ENCODE measurements at regions not wholly inside any gene's neighbourhood (a gene's known extent, or its start where the extent isn't known, plus 50 kb on each side); places are given as distances from the start of the nearest gene placed in this dataset.

DNA sequence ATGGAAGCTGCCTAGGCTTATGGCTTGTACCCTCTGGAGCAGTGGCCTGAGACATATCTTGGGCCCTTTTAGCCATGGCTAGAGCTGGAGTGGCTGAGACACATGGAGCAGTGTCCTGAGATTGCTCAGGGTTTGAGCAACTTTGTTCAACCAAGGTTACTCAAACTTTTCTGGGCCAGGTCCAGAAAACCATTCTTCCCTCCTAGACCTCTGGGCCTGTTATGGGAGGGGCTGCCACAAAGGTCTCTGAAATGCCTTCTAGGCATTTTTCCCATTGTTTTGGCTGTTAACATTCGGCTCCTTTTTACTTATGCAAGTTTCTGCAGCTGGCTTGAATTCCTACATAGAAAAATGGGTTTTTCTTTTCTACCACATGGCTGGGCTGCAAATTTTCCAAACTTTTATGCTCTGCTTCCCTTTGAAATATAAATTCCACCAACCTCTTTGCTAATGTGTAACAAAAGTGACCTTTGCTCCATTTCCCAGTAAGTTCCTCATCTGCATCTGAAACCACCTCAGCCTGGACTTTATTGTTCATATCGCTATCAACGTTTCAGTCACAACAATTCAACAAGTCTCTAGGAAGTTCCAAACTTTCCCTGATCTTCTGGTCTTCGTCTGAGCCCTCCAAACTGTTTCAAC is 84.9 kb upstream of the MAP4K3 start:
- TF ChIP-seq GATA3 (IDR thresholded peaks at IDR 0.05; ENCODE audit: low read depth, low read length), result no peak
- TF ChIP-seq GATA2 (IDR thresholded peaks at IDR 0.05; ENCODE audit: low read depth, low read length), result no peak

DNA sequence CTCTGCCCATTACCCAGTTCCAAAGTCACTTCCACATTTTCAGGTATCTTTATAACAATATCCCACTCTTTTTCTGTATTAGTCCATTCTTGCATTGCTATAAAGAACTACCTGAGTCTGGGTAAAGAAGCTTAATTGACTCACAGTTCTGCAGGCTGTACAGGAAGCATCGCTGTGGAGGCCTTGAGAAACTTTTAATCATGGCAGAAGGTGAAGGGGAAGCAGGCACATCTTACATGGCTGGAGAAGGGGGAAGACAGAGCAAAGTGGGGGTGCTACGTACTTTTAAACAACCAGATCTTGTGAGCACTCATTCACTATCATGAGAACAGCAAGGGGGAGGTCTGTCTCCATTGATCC is 85.4 kb upstream of the MAP4K3 start:
- TF ChIP-seq GATA2 (IDR thresholded peaks at IDR 0.05; ENCODE audit: low read depth, low read length), result no peak
- TF ChIP-seq GATA3 (IDR thresholded peaks at IDR 0.05; ENCODE audit: low read depth, low read length), result no peak

DNA sequence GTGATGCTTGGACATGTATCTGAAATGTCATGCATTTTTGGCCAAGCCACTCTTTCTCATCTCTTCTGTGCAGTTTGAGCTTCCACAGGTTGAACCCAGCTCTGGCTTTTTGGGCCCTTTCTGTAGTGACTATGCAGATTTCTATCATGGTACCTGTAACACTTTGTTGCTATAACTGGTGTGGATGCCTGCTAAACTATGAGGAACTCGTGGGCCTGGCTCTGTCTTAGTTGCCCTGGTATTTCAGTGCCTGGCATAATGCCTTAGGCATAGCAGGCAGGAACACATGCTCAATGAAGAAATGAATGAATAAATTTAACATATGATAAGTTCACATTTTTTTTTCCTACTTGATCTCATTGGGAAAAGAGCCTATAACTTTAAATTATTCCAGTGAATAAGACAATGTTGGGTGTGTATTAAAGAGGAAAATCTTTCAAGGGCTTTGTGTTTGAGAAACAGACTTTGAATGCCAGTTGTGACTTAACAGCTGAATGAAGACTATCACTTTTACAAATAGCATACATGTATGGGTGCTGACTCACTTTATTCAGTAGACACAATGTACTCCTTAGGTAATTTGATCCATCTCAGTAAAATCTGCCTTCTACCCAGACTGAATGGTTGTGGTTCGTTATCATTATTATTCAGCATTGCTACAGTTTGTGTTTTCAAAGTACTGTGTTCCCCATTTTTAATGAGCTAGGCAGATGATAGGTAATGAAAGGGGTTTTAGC is 86.4 kb upstream of the MAP4K3 start:
- no peak for TF ChIP-seq GATA3 (IDR thresholded peaks at IDR 0.05; ENCODE audit: low read depth, low read length)
- no peak for TF ChIP-seq GATA2 (IDR thresholded peaks at IDR 0.05; ENCODE audit: low read depth, low read length)

DNA sequence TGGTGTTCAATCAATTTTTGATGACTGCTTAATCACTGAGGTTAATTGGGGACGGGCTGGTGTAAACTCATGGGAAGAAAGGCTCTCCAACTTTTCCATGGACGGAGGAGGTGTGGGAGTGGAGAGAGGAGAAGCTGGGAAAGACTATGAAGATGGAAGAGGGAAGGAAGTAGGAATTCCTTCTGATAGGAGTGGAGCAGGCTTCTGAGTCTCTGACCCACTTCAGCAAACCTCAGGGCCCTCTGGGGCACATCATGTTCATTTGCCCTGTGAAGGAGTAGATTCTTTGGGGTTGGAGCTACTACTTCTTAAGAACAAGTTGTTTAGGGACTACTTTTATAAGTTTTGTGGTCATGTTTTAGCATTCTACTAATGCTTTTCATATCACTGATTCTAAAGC is 87.0 kb upstream of the MAP4K3 start:
- no peak for TF ChIP-seq GATA2 (IDR thresholded peaks at IDR 0.05; ENCODE audit: low read depth, low read length)
- TF ChIP-seq GATA3 (IDR thresholded peaks at IDR 0.05; ENCODE audit: low read depth, low read length), result no peak

DNA sequence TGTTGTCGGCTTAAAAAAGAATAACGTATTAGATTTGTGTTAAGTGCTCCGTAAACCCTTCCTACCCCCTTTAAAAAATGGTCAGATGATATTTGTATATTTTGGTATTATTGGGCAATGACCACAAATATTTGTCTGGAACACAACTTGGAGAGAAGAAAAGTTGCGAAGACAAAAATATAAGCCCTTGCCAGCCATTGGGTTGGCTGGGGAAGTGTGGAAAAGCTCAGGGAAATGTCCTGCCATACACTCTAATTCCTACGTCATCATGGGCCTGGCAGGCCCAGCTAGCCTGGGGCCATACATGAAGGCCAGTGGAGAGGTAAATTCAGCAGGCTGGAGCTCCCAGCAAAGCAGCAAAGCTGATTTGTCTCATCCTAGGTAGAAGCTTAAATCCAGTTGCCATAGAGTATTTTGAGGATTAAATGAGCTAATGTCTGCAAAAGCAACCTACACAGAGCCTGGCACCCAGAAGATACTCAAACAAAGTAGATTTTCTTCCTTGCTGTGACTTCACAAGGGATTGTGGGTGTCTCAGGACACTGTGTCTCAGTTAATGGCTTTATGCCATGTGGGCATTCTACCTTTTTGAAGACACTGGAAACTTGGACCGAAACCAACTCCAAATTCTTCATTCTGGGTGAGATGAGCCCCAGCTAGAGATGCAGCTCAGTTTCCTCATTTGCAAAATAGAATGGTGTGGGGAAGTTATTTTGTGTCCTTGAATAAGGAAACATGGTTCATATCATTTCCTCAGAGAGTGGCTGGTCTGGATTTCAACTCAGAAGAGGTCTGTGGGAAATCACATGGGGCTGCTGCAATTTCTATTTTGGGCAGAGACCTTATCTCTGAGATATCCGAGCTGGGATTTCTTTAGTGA is 87.9 kb upstream of the MAP4K3 start:
- no peak for TF ChIP-seq GATA2 (IDR thresholded peaks at IDR 0.05; ENCODE audit: low read depth, low read length)
- no peak for TF ChIP-seq GATA3 (IDR thresholded peaks at IDR 0.05; ENCODE audit: low read depth, low read length)

DNA sequence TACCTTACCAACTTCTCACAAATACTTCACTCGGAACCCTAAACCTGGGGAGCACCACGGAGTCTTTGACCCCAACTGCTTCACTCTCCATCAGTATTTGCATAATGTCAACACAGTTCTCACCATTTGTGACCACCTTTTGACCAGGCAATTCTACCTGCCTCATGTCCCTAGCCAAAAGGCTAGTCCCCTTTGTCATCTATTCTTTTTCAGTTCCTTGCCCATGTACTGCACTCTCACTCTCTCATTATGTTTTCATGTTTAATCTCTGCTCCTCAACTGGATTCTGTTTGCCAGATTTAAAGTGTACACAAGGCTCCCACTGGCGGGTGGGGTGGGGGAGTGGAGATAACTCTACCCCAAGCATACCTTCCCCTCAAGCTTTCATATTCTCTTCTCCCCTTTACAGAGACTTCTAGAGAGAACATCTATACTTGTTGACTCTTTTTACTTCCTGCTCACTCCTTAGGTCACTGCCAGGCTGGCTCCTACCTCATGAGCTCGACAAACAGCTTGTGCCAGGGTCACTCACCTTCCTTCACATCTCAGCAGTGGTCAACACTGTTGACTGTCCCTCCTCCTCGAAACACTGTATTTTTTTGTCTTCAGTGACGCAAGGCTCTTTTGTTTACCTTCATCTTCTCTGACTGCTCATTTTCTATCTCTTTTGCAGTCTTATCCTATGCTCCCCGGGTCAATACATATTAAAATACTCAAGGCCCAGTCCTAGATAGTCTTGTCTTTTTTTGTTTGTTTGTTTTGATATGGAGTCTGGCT is 88.7 kb upstream of the MAP4K3 start:
- no peak for TF ChIP-seq GATA3 (IDR thresholded peaks at IDR 0.05; ENCODE audit: low read depth, low read length)
- no peak for TF ChIP-seq GATA2 (IDR thresholded peaks at IDR 0.05; ENCODE audit: low read depth, low read length)

DNA sequence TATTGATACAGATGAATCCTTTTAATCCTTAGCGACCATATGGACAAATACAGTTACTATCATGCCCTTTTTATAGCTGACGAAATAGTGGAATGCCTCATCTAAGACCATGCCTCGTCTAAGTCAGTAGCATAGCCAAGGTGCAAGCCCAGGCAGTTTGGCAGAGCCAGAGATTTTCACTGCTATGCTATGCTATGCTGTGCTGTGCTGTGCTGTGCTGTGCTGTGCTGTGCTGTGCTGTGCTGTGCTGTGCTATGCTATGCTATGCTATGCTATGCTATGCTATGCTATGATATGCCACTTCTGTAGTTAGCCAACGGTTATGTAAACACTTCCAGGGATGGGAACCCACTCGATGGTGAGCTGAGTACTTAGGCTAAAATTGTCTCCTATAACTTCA is 91.6 kb upstream of the MAP4K3 start:
- TF ChIP-seq GATA3 (IDR thresholded peaks at IDR 0.05; ENCODE audit: low read depth, low read length) (no peak), GATA2 (IDR thresholded peaks at IDR 0.05; ENCODE audit: low read depth, low read length) (no peak)

DNA sequence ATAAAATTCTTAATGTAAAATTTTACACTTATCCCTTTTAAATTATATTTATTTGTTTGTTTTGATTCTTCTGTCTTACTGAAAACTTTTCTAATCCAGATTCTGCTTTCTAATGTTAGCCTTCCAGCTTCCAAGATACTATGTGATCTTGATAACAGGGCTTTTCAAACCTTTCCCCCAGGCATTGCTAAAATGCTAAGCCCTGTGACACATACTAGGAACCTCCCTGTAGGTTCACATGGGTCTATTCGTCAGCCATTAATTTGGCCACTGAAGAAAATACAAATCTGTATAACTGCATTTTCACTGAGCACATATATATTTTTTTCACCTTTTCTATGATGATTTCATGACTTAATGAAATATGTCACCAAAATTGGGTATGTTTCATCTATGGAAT is 92.8 kb upstream of the MAP4K3 start:
- TF ChIP-seq GATA3 (IDR thresholded peaks at IDR 0.05; ENCODE audit: low read depth, low read length), result no peak
- TF ChIP-seq GATA2 (IDR thresholded peaks at IDR 0.05; ENCODE audit: low read depth, low read length), result no peak

DNA sequence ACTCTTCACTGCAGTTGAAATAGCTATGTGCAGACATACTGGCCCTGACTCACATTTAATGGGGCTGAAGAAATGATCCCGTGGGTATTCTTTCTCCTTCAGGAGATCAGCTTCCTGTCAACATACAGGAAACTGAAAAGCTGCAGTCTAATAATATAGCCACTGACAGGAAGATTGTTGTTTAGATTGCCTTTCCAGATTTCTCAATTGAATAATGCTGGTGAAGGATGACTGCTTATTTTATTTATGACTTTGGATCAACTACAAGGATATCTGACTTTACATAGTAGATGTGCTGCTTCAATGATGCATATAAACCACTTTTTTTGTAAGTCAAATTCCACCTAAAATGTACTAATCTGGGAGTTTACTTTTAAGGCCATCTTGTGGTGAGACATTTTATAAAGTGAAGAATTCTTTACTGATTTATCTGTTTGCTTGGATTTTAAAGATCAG is 93.4 kb upstream of the MAP4K3 start:
- no peak; the same call in 1 of the 2 replicates for TF ChIP-seq GATA2 (IDR thresholded peaks at IDR 0.05; ENCODE audit: low read depth, low read length)
- TF ChIP-seq GATA3 (IDR thresholded peaks at IDR 0.05; ENCODE audit: low read depth, low read length), result no peak

DNA sequence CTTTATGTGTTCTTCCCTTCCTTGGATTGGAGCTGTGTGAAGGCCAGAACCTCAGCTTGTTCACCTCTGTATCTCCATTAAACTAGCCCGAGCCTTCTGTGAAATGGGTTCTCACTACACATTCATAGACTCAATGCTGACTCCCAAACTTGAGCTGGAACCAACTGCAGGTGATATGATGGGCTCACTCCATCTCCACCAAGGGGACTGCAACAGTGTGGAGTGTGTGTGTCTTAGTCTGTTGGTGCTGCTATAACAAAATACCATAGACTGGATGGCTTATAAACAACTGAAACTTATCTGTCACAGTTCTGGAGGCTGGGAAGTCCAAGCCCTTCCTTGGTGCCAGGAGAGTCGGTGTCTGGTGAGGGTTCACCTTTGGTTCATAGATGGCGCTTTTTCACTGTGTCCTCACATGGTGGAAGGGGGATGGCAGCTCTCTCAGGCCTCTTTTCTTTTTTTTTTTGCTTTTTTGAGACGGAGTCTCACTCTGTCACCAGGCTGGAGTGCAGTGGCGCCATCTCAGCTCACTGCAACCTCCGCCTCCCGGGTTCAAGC is 94.2 kb upstream of the MAP4K3 start:
- TF ChIP-seq GATA3 (IDR thresholded peaks at IDR 0.05; ENCODE audit: low read depth, low read length) (no peak), GATA2 (IDR thresholded peaks at IDR 0.05; ENCODE audit: low read depth, low read length) (no peak)

DNA sequence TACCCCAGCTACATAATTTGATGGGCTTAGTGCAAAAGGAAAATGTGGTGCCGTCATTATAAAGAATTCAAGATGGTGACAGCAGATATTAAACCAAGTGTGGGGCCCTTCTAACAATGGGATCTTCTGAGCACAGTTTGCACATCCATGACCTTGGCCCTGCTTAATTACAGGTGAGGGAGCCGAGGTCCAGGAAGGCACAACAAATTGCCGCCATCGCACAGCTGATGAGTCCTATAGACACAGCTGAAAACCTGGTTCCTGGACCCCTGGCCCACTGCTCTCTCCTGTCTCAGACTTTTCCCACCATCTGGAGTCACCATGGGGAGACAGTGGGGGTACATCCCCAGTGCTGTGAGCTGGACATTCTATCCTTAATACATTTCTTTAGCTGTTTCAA is 95.8 kb upstream of the MAP4K3 start:
- TF ChIP-seq GATA2 (IDR thresholded peaks at IDR 0.05; ENCODE audit: low read depth, low read length), result no peak
- no peak for TF ChIP-seq GATA3 (IDR thresholded peaks at IDR 0.05; ENCODE audit: low read depth, low read length)

DNA sequence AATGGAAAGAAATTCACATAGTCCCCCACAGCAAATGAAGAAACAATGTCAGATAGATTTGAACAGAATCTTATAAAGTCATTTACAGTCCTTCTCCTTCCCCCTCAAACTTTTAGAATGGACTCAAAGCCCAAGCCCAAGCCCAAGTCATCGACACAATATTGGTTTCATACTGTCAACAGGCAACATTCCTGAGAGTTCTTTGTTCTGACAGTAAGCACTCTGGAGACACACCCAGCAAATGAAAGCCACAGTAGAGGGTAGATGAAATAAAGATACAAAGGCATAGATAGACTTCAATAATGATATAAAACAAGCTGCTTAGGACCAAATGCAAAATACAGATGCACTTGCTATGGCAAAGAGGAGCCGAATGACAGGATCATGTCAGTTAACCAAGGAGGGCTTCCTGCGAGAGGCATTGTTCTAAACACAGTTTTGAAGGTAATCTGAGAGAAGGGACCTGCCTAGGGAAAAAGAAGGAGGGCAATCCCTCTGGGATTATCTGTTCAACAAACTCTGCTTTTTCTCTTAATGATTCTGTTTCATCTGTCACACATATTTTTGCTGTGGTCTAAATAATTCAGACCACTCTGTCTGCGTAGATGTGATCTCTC is 97.1 kb upstream of the MAP4K3 start:
- TF ChIP-seq GATA3 (IDR thresholded peaks at IDR 0.05; ENCODE audit: low read depth, low read length) (no peak), GATA2 (IDR thresholded peaks at IDR 0.05; ENCODE audit: low read depth, low read length) (no peak)

DNA sequence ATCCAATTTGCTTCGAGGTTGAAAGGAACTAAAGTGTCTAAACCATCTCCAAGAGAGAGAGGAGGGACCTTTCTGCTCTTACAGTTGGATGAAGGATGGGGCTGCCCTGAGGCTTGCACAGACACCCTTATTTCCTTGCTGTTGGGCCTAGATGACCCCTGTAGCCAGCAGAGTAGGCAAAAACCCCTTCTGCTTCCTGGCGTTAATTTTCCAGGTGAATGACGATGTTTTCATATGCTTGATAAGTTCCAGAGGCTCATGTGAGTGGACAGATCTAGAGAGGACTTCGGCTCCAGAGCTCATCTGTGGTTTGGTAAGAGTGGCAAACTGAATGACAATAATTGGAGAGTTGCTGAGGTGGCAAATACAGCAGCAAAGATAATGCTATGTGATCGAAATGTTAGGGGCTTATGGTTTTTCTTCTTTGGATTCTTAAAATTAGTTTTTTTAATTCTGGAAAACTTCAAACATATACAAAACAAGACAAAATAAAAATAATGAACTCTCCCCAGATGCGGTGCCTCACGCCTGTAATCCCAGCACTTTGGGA is 98.6 kb upstream of the MAP4K3 start:
- no peak for TF ChIP-seq GATA3 (IDR thresholded peaks at IDR 0.05; ENCODE audit: low read depth, low read length)
- TF ChIP-seq GATA2 (IDR thresholded peaks at IDR 0.05; ENCODE audit: low read depth, low read length), result no peak
